Adrenal gland (tissue), 9 donors: ENCODE measurements at regions not wholly inside any gene's neighbourhood (a gene's known extent, or its start where the extent isn't known, plus 50 kb on each side); places are given as distances from the start of the nearest gene placed in this dataset.

ENCODE experiments used
- DNase-seq, 7 donors: peaks; one replicate each; pipeline ENCODE4 v3.0.0-alpha.2; 2019 to 2020
- H3K27ac ChIP-seq, 5 donors: fragments of 200-600 bp; sonication (generic) in 4 of 5; 1 replicate in 3 of 5; 2 replicates in 2 of 5; pipeline versions ENCODE4 v1.5.1 to v1.8.0; 2016 to 2020; ENCODE audit warnings: mild to moderate bottlenecking in 1 of 5
- H3K27me3 ChIP-seq: fragments of 200-600 bp; 2 replicates; pipeline ENCODE4 v1.8.0; 2021
- H3K36me3 ChIP-seq, 2 donors: fragments of 200-600 bp; replicated peaks in 1 of 2; 1 replicate in 1 of 2; 2 replicates in 1 of 2; pipeline versions ENCODE4 v1.5.1 to v1.8.0; 2018 to 2022
- H3K4me1 ChIP-seq, 2 donors: fragments of 200-600 bp; replicated peaks in 1 of 2; 1 replicate in 1 of 2; 2 replicates in 1 of 2; pipeline versions ENCODE4 v1.5.1 to v1.8.0; 2018 to 2021
- H3K4me3 ChIP-seq, 4 donors: fragments of 200-600 bp; sonication (generic) in 3 of 4; one replicate each; pipeline ENCODE4 v1.5.1; 2016 to 2018
- H3K9me3 ChIP-seq, 3 donors: fragments of 200-600 bp; sonication (generic) in 1 of 3; replicated peaks in 1 of 3; 1 replicate in 2 of 3; 2 replicates in 1 of 3; pipeline versions ENCODE4 v1.5.1 to v1.8.0; 2016 to 2021
- POLR2A ChIP-seq, 2 donors: fragments of 450-650 bp; IDR thresholded peaks; one replicate each; pipeline ENCODE4 v1.6.1; 2017; ENCODE audit warnings: antibody characterized with exemption in 2 of 2, mild to moderate bottlenecking in 2 of 2, moderate library complexity in 1 of 2
- WGBS, 4 donors: extraction: QIAGEN DNeasy Blood & Tissue Kit in 2 of 4; methylation state at CpG; one replicate each; pipeline versions ENCODE4 v1.1.5 to v1.1.7; 2013 to 2017; 5-methylcytosine and 5-hydroxymethylcytosine counted together
- intact Hi-C, 2 donors: fragments of 100-400 bp; cut with DNase I; formaldehyde crosslinking; loops; one replicate each; pipeline versions ENCODE4 v1.14.1 to v1.15.0; 2022 to 2023
- TF ChIP-seq, protein P1 (sequence below), 6 experiments: fragments of 450-650 bp in 4 of 6; fragments of 200-600 bp in 2 of 6; sonication (generic) in 1 of 6; IDR thresholded peaks; 1 replicate in 5 of 6; 2 replicates in 1 of 6; pipeline versions ENCODE4 v1.5.1 to v1.8.0; 2016 to 2021; ENCODE audit warnings: antibody characterized with exemption in 6 of 6, mild to moderate bottlenecking in 2 of 6, moderate library complexity in 1 of 6
- donor health status: healthy with polysubstance abuse.
- donor health status: Bipolar disorder and iron deficiency.
- donor health status: DM: yes; HTN: yes; CAD: no.
- donor health status: DM: no; HTN: no; CAD: no.
- donor health status: DM: no; HTN: no; CAD: no.

DNA sequence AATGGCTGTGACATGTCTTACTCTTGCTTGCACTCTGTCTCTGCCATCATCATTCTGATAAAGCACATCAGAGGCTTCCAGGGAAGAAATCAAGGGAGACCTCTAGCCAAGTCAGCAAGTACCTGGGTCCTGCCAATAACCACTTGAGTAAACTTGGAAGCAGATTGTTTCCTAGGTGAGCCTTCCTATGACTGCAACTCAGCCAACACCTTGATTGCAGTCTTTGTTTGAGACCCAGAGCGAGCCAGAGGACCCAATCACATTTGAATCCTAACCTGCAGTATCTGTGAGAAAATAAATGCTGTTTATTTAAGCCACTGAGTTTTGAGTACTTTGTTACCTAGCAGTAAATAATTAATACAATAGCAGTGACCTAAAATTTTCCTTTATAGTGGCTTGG lies 356.8 kb upstream of the CHD1 start:
- Histone ChIP-seq H3K9me3 (no peaks in the 10 kb centered on the region), H3K4me1 (no peaks in the 10 kb centered on the region), H3K4me3 (no peak overlapping the region), H3K36me3 (no peaks in the 10 kb centered on the region), H3K27me3 (no peaks in the 10 kb centered on the region), H3K27ac (no peak overlapping the region)
- no peak for DNase-seq
- WGBS, 4 donors, result 83 to 91% (median 87%) methylated on average over 1 of the region's 1 CpG
- intact Hi-C loops, result no loop called here
- TF ChIP-seq POLR2A (IDR thresholded peaks at IDR 0.05), result no peak
- TF ChIP-seq, protein P1, sequence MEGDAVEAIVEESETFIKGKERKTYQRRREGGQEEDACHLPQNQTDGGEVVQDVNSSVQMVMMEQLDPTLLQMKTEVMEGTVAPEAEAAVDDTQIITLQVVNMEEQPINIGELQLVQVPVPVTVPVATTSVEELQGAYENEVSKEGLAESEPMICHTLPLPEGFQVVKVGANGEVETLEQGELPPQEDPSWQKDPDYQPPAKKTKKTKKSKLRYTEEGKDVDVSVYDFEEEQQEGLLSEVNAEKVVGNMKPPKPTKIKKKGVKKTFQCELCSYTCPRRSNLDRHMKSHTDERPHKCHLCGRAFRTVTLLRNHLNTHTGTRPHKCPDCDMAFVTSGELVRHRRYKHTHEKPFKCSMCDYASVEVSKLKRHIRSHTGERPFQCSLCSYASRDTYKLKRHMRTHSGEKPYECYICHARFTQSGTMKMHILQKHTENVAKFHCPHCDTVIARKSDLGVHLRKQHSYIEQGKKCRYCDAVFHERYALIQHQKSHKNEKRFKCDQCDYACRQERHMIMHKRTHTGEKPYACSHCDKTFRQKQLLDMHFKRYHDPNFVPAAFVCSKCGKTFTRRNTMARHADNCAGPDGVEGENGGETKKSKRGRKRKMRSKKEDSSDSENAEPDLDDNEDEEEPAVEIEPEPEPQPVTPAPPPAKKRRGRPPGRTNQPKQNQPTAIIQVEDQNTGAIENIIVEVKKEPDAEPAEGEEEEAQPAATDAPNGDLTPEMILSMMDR (IDR thresholded peaks at IDR 0.05), result no peak

DNA sequence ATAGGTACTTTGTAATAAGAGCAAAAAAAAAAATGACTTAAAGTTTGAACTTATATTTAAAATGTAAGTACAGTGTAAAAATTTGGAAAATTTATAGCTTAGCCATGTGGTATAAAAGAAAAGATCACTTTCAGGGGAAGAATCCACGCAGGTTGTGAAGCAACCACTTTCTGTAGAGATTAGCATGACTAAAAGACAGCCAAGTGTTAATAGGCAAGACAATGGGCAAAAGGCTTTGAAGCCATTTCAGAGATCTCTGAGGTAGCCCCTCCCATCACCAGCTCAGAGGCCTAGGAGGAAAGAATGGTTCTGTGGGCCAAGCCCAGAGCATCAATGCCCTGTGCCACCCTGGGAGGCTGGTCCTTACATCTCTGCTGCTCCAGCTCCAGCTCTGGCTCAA lies 346.3 kb upstream of the CHD1 start:
- 71 to 97% (median 82%) methylated on average over 1 of the region's 1 CpG for WGBS, 4 donors
- intact Hi-C loops, result no loop called here
- Histone ChIP-seq H3K4me3 (no peak overlapping the region), H3K27ac (no peak overlapping the region), H3K9me3 (no peaks in the 10 kb centered on the region), H3K27me3 (no peaks in the 10 kb centered on the region), H3K36me3 (no peaks in the 10 kb centered on the region), H3K4me1 (no peaks in the 10 kb centered on the region)
- TF ChIP-seq, protein P1 (IDR thresholded peaks at IDR 0.05), result no peak
- no peak for TF ChIP-seq POLR2A (IDR thresholded peaks at IDR 0.05)
- DNase-seq, result no peak

DNA sequence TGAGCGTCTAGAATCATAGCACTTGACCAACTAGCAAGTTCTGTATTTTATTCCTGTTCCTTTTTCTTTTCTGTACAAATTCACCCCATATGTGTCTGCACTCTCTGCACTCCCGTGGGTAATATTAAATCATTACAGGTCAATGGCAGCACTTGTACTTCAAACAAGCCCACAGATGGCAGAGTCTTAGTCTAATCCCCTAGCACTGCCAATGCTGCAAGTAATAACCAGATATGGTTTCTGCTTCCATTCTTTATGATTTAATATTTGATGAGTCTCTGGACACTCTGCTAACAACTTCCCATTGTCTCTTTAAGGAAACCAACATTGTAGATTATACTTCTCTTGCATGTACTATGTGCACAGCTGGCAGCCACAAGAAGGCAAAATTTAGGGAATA lies 343.8 kb upstream of the CHD1 start:
- Histone ChIP-seq H3K36me3 (no peaks in the 10 kb centered on the region), H3K27me3 (no peaks in the 10 kb centered on the region), H3K4me1 (no peaks in the 10 kb centered on the region), H3K9me3 (no peaks in the 10 kb centered on the region), H3K4me3 (no peak overlapping the region), H3K27ac (no peak overlapping the region)
- no peak for DNase-seq
- WGBS, 4 donors, result 45 to 57% (median 50%) methylated on average over 2 of the region's 2 CpGs
- TF ChIP-seq, protein P1 (IDR thresholded peaks at IDR 0.05), result no peak
- TF ChIP-seq POLR2A (IDR thresholded peaks at IDR 0.05), result no peak
- intact Hi-C loops, result no loop called here

DNA sequence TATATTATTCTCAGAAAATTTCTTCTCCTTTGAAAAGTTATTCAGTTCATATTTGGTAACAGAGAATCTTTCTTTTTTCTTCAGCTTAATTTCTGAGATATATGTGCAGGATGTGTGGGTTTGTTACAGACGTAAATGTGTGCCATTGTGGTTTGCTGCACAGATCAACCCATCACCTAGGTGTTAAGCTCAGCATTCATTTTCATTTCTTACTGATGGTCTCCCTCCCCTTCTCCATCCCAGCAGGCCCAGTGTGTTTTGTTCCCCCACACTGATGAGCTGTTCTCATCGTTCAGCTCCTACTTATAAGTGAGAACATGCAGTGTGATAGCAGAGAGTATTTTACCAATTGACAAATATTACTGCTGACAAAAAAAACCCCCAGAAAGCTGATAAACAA lies 330.0 kb upstream of the CHD1 start:
- no peak overlapping the region for H3K4me3 ChIP-seq
- 47 to 67% (median 55%) methylated on average over 2 of the region's 2 CpGs for WGBS, 4 donors
- DNase-seq, result no peak
- no peak overlapping the region for H3K27ac ChIP-seq
- peaks cover 0 to 7% (median 0%) of the 10 kb centered on the region in 3 donors for H3K9me3 ChIP-seq
- H3K4me1 ChIP-seq, result no peaks in the 10 kb centered on the region
- no peaks in the 10 kb centered on the region for H3K27me3 ChIP-seq
- intact Hi-C loops, result no loop called here
- no peaks in the 10 kb centered on the region for H3K36me3 ChIP-seq
- TF ChIP-seq POLR2A (IDR thresholded peaks at IDR 0.05), result no peak
- TF ChIP-seq, protein P1 (IDR thresholded peaks at IDR 0.05), result no peak
